ENCODE measurements at regions not wholly inside any gene's neighbourhood (a gene's known extent, or its start where the extent isn't known, plus 50 kb on each side); places are given as distances from the start of the nearest gene placed in this dataset.

DNA sequence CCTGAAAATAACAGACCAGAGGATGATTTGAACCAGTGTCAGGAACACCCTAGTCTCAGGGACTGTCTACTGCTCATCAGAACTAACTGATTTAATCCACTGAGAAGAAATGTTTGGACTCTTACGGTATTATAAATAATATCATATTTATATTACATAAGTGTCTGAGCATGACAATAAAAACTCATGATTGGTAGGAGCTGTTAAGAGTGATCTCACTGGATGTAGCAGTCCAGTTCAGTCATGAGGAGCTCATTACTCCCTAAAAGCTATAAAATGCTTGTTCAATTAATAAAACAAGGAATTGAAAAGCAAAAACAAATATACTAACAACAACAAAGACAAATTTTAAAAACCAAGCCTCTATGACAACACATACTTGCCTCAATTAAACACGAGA, 68.8 kb upstream of the BCL9 start:
- Histone ChIP-seq H3K9me2 (replicated peaks; ENCODE audit: low read length) (no peaks in the 10 kb centered on the region), H4K20me1 (ENCODE audit: low read length) (no peaks in the 10 kb centered on the region), H3K9ac (ENCODE audit: low read length) (no peak overlapping the region), H3F3A (ENCODE audit: low read length, unreplicated experiment) (peaks cover 4% of the 10 kb centered on the region), H2AFZ (ENCODE audit: low read length) (peak overlapping the region; percentile 36; the same call in 1 of the 2 replicates), H3K79me2 (ENCODE audit: low read length) (no peaks in the 10 kb centered on the region), H3K27me3 (ENCODE audit: low read length) (no peaks in the 10 kb centered on the region), H3K4me3 (ENCODE audit: low read length) (peak overlapping the region; percentile 12; the same call in 1 of the 2 replicates), H3K9me3 (ENCODE audit: low read length) (0 out of 2 replicates have a peak, but pooled peaks cover 2% of the 10 kb centered on the region), H3K27ac (ENCODE audit: low read length) (peak overlapping the region; percentile 31), H3K4me1 (ENCODE audit: insufficient read depth, low read length) (peaks cover 46% of the 10 kb centered on the region), H3K36me3 (ENCODE audit: low read depth, low read length) (no peaks in the 10 kb centered on the region), H3K4me2 (ENCODE audit: low read length) (peak overlapping the region; percentile 56)
- ChIA-PET CTCF (interaction anchor here (0.6 kb wide), 1 partner anchor 229 kb away, joined by 3 read pairs; no protein-coding TSS in a partner anchor), POLR2A (ENCODE audit: unreplicated experiment) (no interaction called here)
- ATAC-seq (no peak), DNase-seq (no peak)
- no peak for TF ChIP-seq EZH2phosphoT487 (IDR thresholded peaks at IDR 0.05; ENCODE audit: borderline replicate concordance, low read length)
- TF ChIP-seq, protein P1, sequence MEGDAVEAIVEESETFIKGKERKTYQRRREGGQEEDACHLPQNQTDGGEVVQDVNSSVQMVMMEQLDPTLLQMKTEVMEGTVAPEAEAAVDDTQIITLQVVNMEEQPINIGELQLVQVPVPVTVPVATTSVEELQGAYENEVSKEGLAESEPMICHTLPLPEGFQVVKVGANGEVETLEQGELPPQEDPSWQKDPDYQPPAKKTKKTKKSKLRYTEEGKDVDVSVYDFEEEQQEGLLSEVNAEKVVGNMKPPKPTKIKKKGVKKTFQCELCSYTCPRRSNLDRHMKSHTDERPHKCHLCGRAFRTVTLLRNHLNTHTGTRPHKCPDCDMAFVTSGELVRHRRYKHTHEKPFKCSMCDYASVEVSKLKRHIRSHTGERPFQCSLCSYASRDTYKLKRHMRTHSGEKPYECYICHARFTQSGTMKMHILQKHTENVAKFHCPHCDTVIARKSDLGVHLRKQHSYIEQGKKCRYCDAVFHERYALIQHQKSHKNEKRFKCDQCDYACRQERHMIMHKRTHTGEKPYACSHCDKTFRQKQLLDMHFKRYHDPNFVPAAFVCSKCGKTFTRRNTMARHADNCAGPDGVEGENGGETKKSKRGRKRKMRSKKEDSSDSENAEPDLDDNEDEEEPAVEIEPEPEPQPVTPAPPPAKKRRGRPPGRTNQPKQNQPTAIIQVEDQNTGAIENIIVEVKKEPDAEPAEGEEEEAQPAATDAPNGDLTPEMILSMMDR (conservative IDR thresholded peaks at IDR 0.05; ENCODE audit: low read depth, low read length), result no peak
- no peak for TF ChIP-seq EZH2 (IDR thresholded peaks at IDR 0.05; ENCODE audit: low read length, unreplicated experiment)
- intact Hi-C loops (cut with micrococcal nuclease), result loop anchor here (5.0 kb wide), 1 partner anchor 180 kb away; no protein-coding TSS in a partner anchor
- no TSS peak for BruUV-seq (replicated peaks)

- peak; percentile 74 for DNase-seq
- intact Hi-C loops (cut with micrococcal nuclease), result loop anchor here (5.0 kb wide), 1 partner anchor 181 kb away; no protein-coding TSS in a partner anchor
- CTCF ChIA-PET, result no interaction called here
- Histone ChIP-seq H3K36me3 (ENCODE audit: low read depth, low read length) (no peaks in the 10 kb centered on the region), H2AFZ (ENCODE audit: low read length) (peak overlapping the region; percentile 36; the same call in 1 of the 2 replicates), H3K4me1 (ENCODE audit: insufficient read depth, low read length) (peaks cover 51% of the 10 kb centered on the region), H3K9me2 (replicated peaks; ENCODE audit: low read length) (no peaks in the 10 kb centered on the region), H3K4me2 (ENCODE audit: low read length) (peak overlapping the region; percentile 56), H3F3A (ENCODE audit: low read length, unreplicated experiment) (peaks cover 4% of the 10 kb centered on the region), H3K27ac (ENCODE audit: low read length) (peak overlapping the region; percentile 31), H4K20me1 (ENCODE audit: low read length) (no peaks in the 10 kb centered on the region), H3K79me2 (ENCODE audit: low read length) (no peaks in the 10 kb centered on the region), H3K4me3 (ENCODE audit: low read length) (peak overlapping the region; percentile 12; the same call in 1 of the 2 replicates), H3K9ac (ENCODE audit: low read length) (no peak overlapping the region), H3K9me3 (ENCODE audit: low read length) (no peaks in the 10 kb centered on the region), H3K27me3 (ENCODE audit: low read length) (no peaks in the 10 kb centered on the region)
- no TSS peak for BruUV-seq (replicated peaks)
- POLR2A ChIA-PET (ENCODE audit: unreplicated experiment), result no interaction called here
- no peak for ATAC-seq
- no peak for TF ChIP-seq EZH2 (IDR thresholded peaks at IDR 0.05; ENCODE audit: low read length, unreplicated experiment)
- TF ChIP-seq, protein P1 (conservative IDR thresholded peaks at IDR 0.05; ENCODE audit: low read depth, low read length), result no peak
- no peak for TF ChIP-seq EZH2phosphoT487 (IDR thresholded peaks at IDR 0.05; ENCODE audit: borderline replicate concordance, low read length)
Measured at GRCh38 chr1:147472966-147473732, 68.2 kb upstream of the BCL9 start.

GRCh38 chr1:147473733-147474049, 67.6 kb upstream of the BCL9 start:
- no peak overlapping the region for H3K27ac ChIP-seq (ENCODE audit: low read length)
- H2AFZ ChIP-seq (ENCODE audit: low read length), result no peak overlapping the region
- ChIA-PET CTCF (no interaction called here), POLR2A (ENCODE audit: unreplicated experiment) (interaction anchor here (0.6 kb wide), 1 partner anchor 71 kb away, joined by 3 read pairs; no protein-coding TSS in a partner anchor)
- TF ChIP-seq, protein P1 (conservative IDR thresholded peaks at IDR 0.05; ENCODE audit: low read depth, low read length), result no peak
- no peak for TF ChIP-seq EZH2phosphoT487 (IDR thresholded peaks at IDR 0.05; ENCODE audit: borderline replicate concordance, low read length)
- no peak for TF ChIP-seq EZH2 (IDR thresholded peaks at IDR 0.05; ENCODE audit: low read length, unreplicated experiment)
- intact Hi-C loops (cut with micrococcal nuclease), result loop anchor here (5.0 kb wide), 1 partner anchor 181 kb away; no protein-coding TSS in a partner anchor
- H3K79me2 ChIP-seq (ENCODE audit: low read length), result no peaks in the 10 kb centered on the region
- no peaks in the 10 kb centered on the region for H4K20me1 ChIP-seq (ENCODE audit: low read length)
- no peak for ATAC-seq
- no peaks in the 10 kb centered on the region for H3K36me3 ChIP-seq (ENCODE audit: low read depth, low read length)
- no peaks in the 10 kb centered on the region for H3K27me3 ChIP-seq (ENCODE audit: low read length)
- peaks cover 57% of the 10 kb centered on the region for H3K4me1 ChIP-seq (ENCODE audit: insufficient read depth, low read length)
- H3K9ac ChIP-seq (ENCODE audit: low read length), result no peak overlapping the region
- no peak for DNase-seq
- no peak overlapping the region for H3K4me2 ChIP-seq (ENCODE audit: low read length)
- no peak overlapping the region for H3K4me3 ChIP-seq (ENCODE audit: low read length)
- no peaks in the 10 kb centered on the region for H3K9me2 ChIP-seq (replicated peaks; ENCODE audit: low read length)
- no peaks in the 10 kb centered on the region for H3K9me3 ChIP-seq (ENCODE audit: low read length)
- no TSS peak for BruUV-seq (replicated peaks)
- H3F3A ChIP-seq (ENCODE audit: low read length, unreplicated experiment), result peaks cover 4% of the 10 kb centered on the region
